Inferior parietal cortex (tissue), 1 donor: ENCODE measurements at regions not wholly inside any gene's neighbourhood (a gene's known extent, or its start where the extent isn't known, plus 50 kb on each side); places are given as distances from the start of the nearest gene placed in this dataset.

Experiments used
- DNase-seq: peaks from one replicate; pipeline ENCODE4 v3.0.0-alpha.2; 2016; ENCODE audit errors: extremely low spot score

DNA sequence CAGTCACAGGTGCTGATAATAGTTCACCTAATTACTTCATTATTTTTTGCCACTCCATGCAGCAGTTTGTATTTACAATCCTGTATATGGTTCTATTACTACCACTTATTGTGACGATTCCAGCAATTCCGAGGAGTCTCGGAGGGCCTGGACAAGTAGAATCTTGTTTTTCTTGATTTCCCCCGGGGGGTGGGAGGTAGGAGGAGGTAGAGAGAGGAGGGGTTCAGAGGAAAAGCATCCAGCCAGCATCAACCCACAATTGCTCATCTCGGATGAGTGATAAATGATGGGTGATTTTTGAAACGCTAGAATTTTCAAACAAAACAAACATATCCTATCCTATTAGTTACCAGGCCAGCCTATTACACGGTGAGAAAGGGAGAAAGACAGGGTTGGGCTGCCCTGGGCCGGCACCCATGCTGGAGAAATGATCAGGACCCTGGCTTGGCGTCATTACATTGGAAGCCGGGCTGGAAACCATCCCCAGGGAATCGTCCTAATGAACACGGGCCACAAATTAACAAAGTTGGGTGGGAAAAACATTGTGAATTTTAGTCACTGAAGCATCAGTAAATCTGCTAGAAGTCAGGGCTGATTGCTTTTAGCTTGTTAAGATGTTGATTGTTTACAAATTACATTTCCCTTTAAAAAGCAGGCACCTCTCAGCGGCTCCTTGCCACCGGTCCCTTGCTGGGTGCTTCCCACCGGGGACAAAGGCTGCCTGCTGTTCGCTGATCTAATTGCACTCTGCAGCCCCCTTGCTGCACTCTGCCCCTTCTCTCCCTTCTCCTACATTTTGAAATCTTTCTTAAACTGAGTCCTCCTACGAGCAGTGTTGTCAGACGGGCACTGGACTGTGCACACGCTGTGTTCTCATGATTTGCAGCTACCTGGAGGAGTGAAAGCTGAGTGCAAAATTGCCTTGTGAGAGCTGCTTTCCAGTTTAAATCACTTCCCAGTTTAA lies 95.5 kb downstream of the FAM204A start:
- DNase-seq = no peak

GRCh38 chr10:118243907-118244306 lies 98.2 kb downstream of the FAM204A start:
- DNase-seq = no peak

- DNase-seq = peak; percentile 97
Observed at GRCh38 chr10:118241229-118242137, 100.6 kb downstream of the FAM204A start.

- no peak for DNase-seq
Observed at GRCh38 chr10:118239236-118239630, 102.9 kb downstream of the FAM204A start.

DNA sequence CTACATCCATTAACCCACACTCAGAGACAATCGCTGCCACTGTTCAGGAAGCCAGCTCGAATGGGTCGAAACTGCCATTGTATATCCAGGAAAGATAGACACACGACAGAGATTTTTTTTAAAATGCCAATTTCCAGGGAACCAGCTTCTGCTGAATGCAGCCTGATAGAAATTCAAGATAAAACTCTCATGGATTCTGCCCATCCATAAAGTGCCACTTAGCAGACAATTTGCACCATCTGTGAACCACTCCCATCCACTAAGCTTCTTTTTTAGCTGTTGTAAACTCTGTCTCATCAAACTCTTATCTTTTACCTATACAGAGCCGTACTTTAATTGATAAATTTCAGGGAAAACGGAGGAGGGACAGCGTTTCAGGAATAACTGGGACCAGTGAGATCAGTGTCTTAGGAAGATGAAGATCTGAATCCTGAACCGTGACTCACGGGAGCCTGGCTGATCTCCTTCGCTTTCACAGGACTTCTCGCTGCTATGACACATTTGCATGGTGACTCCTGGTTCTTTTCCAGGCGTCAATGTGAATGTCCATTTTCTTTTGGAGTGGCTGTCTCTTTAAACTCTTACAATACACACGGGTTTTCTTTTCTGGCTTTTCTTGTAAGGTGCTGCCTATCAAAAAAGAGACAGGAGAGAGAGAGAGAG lies 103.4 kb downstream of the FAM204A start:
- DNase-seq = no peak

- no peak for DNase-seq
Observed at GRCh38 chr10:118237930-118238329, 104.2 kb downstream of the FAM204A start.

GRCh38 chr10:118234683-118235082 lies 107.4 kb downstream of the FAM204A start:
- DNase-seq = no peak

DNA sequence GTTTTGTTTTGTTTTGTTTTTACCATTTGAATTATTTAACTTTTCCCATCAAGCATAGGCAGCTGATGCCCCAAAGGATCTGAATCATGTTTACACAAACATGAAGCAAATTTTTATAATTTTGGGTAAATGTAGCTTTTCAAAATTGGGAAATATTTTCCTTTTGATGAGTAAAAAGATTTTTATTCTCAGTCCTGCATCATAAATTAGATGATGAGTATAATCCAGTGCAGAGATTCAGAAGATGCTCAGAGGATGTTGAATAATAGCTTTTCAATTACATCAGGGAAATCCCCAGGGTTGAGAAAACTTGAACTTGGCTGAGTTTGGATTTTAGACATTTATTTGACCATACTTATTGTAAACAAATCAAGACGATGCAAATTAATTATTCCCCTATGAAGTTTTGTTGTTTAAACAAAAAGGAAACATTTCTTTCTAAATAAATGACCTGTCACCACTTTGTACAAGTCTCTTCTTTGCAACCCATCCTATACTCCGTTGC lies 121.7 kb downstream of the FAM204A start:
- DNase-seq = no peak

DNA sequence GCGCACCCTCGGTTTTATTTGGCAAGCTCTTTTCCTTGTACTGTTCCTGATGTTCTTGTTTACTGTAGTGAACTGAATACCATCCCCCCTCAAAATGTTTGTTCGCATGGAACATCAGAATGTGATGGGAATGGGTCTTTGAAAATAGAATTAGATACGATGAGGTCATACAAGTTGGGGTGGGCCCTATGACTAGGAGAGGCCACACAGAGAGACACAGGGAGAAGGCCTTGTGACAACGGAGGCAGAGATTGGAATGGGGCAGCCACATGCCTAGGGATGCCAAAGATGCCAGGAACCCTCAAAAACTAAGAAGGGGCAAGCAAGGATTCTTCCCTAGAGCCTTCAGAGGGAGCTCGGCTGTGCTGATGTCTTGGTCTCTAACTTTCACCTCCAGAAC lies 123.6 kb downstream of the FAM204A start:
- DNase-seq = no peak

DNA sequence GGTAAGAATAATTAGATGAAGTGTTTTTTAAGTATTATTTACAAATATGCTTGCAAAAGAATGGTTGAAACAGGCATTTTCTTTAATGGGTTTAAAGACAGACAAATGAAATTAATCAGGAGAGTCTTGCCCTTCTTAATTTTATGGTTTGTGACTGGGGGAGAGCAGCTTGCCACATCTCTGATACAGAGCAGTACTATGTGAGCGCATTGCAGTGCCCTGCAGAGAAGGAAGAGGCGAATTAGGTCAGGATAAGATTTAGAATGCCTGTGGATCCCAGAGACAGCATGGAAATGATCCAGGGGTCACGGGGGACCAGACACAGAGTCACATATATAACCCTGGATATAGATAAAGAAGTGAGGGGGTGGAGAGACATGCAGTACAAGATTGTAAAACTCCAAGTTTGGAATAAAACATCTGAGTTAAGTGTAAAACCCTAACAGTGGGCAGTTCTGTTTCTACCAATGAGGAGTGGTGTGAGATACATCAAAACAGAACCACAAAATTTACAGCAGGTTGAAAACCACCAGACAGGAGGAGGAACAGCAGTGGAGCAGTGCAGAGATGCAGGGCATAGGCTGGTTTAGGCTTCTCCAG lies 125.5 kb downstream of the FAM204A start:
- DNase-seq = no peak

DNA sequence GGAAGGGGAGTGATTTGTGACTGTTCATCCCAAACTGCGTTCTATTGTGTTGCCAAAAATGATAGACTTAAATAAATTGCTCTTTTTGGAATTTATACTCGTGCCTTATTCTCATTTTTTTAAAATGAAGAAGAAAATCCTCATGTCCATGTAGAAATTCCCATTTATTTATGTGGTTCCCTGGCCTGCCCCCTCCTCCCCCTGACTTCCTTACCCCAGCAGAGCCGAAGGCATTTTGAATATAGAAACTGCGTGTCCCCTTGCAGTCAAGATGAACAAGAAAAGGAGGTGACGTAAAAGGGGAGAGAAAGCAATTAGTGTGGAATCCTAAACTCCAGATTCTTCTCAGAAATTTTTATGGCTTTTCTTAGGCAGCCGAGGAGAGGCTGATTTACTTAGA lies 126.1 kb downstream of the FAM204A start:
- no peak for DNase-seq

DNA sequence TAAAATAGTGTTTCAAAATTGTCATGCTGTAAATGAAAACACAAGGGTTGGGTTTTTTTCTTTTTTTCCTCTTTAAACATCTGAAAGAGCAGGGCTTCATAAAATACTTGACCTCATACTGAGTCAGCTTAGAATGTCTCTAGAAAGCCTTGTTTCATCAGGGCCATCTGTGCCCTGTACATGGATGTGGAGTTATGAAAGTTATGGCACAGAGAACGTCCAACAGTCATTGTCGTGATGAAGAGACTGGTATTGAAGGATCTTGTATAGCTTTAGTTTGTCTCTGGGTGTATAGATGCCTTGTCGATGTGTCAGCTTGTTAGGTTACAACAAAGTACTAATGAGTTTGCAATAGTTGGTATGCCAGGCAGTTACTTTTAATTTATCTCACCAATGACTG lies 127.3 kb downstream of the FAM204A start:
- no peak for DNase-seq

DNA sequence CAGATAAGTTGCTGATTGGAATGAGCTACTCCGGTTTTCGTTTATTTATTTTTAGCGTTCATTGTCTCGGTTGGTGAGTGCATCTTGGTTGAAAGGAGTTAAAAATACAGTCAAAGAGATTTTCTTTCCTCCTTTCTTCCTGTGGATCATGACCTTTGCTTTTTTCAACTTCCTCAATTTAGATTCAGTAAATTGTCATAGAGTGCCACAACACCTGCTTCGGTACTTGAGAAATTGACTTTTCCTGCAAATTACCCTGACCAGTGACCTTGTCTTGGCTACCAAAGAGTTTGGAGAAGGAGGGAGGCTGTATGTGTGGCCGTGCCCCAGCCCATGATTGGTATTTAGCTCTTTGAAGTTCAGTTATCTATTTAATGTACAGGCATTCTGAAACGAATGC lies 128.7 kb downstream of the FAM204A start:
- no peak for DNase-seq

GRCh38 chr10:118210276-118210675 lies 131.8 kb downstream of the FAM204A start:
- no peak for DNase-seq

DNA sequence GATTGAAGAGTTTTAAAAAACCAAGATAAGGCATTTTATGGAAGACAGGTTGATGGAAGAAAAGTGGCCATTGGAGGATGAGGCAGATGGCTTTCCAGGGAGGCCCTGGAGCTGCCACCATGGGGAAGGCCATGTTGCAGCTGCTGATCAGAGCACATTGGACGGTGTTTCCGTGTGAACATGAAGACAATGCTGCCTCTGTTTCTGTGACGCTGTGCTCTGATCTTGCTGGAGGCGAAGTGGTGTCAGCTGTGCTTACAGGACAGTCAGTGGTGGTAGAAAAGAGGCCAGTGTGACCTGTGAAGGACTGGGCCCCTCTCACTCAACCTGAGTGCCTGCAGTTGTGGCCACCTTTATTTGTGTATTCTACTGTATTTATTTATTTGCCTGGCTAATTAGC lies 132.9 kb downstream of the FAM204A start:
- DNase-seq = peak; percentile 58

- DNase-seq = no peak
Observed at GRCh38 chr10:118207470-118208007, 134.6 kb downstream of the FAM204A start.

- DNase-seq = no peak
Observed at GRCh38 chr10:118204292-118204943, 137.7 kb downstream of the FAM204A start.

GRCh38 chr10:118203461-118203860 lies 138.7 kb downstream of the FAM204A start:
- no peak for DNase-seq

DNA sequence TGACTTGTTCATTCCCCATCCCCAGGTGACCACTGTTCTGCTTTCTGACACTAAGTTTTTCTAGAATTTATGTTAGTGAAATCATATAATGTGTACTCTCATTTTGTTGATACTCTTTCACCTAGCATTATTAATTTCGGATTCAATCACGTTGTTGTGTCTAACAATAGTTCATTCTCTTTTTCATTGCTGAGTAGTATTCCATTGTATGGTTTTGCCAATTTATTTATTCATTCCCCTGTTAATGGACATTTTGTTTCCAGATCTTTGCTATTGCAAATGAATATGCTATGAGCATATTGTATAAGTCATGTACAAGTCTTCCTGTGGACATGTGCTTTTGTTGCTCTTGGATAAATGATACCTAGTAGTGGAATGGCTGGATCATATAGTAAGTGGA lies 146.4 kb downstream of the FAM204A start:
- DNase-seq = no peak

DNA sequence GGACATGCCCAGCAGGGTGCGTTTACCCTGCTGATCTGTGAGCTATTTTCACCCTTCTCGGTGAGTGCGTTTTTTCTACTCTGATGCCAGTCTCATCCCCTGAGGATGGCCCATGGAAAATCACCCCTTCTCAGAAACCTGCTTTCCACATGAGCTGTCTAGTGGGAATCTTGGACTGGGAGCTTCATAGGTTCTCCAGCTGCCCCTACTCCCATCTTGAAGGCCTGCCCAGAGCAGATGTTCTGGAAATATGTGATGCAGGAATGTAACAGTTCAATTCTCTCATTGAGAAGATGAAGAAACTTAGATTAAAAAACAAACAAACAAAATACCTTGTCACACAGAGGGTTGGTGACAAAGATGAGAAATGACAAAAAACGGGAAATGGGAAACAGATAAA lies 146.9 kb upstream of the RAB11FIP2 start:
- no peak for DNase-seq

GRCh38 chr10:118181021-118181420 lies 134.3 kb upstream of the RAB11FIP2 start:
- no peak for DNase-seq
